ENCODE measurements at regions not wholly inside any gene's neighbourhood (a gene's known extent, or its start where the extent isn't known, plus 50 kb on each side); places are given as distances from the start of the nearest gene placed in this dataset.

- no peak for TF ChIP-seq MYNN (CRISPR knock-in tag; IDR thresholded peaks at IDR 0.05; ENCODE audit: low read depth)
- no peak for TF ChIP-seq MYC (CRISPR knock-in tag; IDR thresholded peaks at IDR 0.05; ENCODE audit: borderline replicate concordance)
- no peak for TF ChIP-seq YY1 (IDR thresholded peaks at IDR 0.05; ENCODE audit: insufficient read depth, insufficient replicate concordance, low read depth, low read length)
- TF ChIP-seq FOXJ3 (CRISPR knock-in tag; IDR thresholded peaks at IDR 0.05; ENCODE audit: borderline replicate concordance) = no peak
Observed at GRCh38 chr3:177679568-177680471, 482.5 kb upstream of the TBL1XR1 start.
